Right lobe of liver (tissue), 4 donors: ENCODE measurements at regions not wholly inside any gene's neighbourhood (a gene's known extent, or its start where the extent isn't known, plus 50 kb on each side); places are given as distances from the start of the nearest gene placed in this dataset.

Experiments used
- POLR2A ChIP-seq: fragments of 450-650 bp; IDR thresholded peaks from one replicate; pipeline ENCODE4 v1.6.1; 2017; ENCODE audit warnings: antibody characterized with exemption, mild to moderate bottlenecking
- TF ChIP-seq, protein P1 (sequence below), 4 donors: fragments of 200-600 bp in 3 of 4; fragments of 450-650 bp in 1 of 4; IDR thresholded peaks; one replicate each; pipeline versions ENCODE4 v1.5.1 to v1.8.0; 2016 to 2022; ENCODE audit warnings: antibody characterized with exemption in 4 of 4, mild to moderate bottlenecking in 2 of 4
- donor health status: DM: no; HTN: no; CAD: no.
- donor health status: DM: no; HTN: no; CAD: no.
- donor health status: DM: no; HTN: yes; CAD: no.

- TF ChIP-seq, protein P1, sequence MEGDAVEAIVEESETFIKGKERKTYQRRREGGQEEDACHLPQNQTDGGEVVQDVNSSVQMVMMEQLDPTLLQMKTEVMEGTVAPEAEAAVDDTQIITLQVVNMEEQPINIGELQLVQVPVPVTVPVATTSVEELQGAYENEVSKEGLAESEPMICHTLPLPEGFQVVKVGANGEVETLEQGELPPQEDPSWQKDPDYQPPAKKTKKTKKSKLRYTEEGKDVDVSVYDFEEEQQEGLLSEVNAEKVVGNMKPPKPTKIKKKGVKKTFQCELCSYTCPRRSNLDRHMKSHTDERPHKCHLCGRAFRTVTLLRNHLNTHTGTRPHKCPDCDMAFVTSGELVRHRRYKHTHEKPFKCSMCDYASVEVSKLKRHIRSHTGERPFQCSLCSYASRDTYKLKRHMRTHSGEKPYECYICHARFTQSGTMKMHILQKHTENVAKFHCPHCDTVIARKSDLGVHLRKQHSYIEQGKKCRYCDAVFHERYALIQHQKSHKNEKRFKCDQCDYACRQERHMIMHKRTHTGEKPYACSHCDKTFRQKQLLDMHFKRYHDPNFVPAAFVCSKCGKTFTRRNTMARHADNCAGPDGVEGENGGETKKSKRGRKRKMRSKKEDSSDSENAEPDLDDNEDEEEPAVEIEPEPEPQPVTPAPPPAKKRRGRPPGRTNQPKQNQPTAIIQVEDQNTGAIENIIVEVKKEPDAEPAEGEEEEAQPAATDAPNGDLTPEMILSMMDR (IDR thresholded peaks at IDR 0.05): no peak
- no peak for TF ChIP-seq POLR2A
Observed at GRCh38 chr16:9539346-9539745, 447.9 kb downstream of the HAPSTR1 start.
